GM19240 (cell line): ENCODE measurements at regions not wholly inside any gene's neighbourhood (a gene's known extent, or its start where the extent isn't known, plus 50 kb on each side); places are given as distances from the start of the nearest gene placed in this dataset.
"Not testable (repeated sequence)": the region's sequence is repeated elsewhere in the genome, so short reads cannot be mapped to it uniquely, and the experiment has no call there.

Source experiments
- DNase-seq: peaks from one replicate; pipeline ENCODE4 v3.0.0; 2011; ENCODE audit warnings: low spot score; ENCODE audit not compliant: insufficient read length

- no peak for DNase-seq
Observed at GRCh38 chr20:60096166-60096565, 137.9 kb downstream of the CDH26 start.

GRCh38 chr20:60097285-60097684, 139.1 kb downstream of the CDH26 start:
- no peak for DNase-seq

GRCh38 chr20:60100780-60101179, 142.6 kb downstream of the CDH26 start:
- DNase-seq = no peak

- DNase-seq = no peak
Observed at GRCh38 chr20:60101201-60101890, 143.1 kb downstream of the CDH26 start.

GRCh38 chr20:60101891-60102281, 143.7 kb downstream of the CDH26 start:
- no peak for DNase-seq

- no peak for DNase-seq
Observed at GRCh38 chr20:60102665-60103210, 144.5 kb downstream of the CDH26 start.

GRCh38 chr20:60104993-60105803, 147.0 kb downstream of the CDH26 start:
- no peak for DNase-seq

- not testable (repeated sequence) for DNase-seq
Observed at GRCh38 chr20:60106186-60106585, 148.0 kb downstream of the CDH26 start.

GRCh38 chr20:60107621-60108390, 149.6 kb downstream of the CDH26 start:
- DNase-seq = no peak

GRCh38 chr20:60108397-60108796, 150.2 kb downstream of the CDH26 start:
- no peak for DNase-seq

GRCh38 chr20:60113024-60113724, 155.0 kb downstream of the CDH26 start:
- no peak for DNase-seq

GRCh38 chr20:60113771-60114170, 155.5 kb downstream of the CDH26 start:
- no peak for DNase-seq

- no peak for DNase-seq
Observed at GRCh38 chr20:60115451-60115850, 157.2 kb downstream of the CDH26 start.

- no peak for DNase-seq
Observed at GRCh38 chr20:60116128-60116909, 158.1 kb downstream of the CDH26 start.

GRCh38 chr20:60117065-60117464, 158.8 kb downstream of the CDH26 start:
- no peak for DNase-seq

GRCh38 chr20:60121903-60122302, 163.7 kb downstream of the CDH26 start:
- no peak for DNase-seq

GRCh38 chr20:60122671-60123070, 164.4 kb downstream of the CDH26 start:
- DNase-seq = no peak

- no peak for DNase-seq
Observed at GRCh38 chr20:60123096-60123495, 164.9 kb downstream of the CDH26 start.

GRCh38 chr20:60123652-60124051, 165.4 kb downstream of the CDH26 start:
- DNase-seq = no peak

GRCh38 chr20:60124776-60125381, 166.7 kb downstream of the CDH26 start:
- DNase-seq = no peak
